Common myeloid progenitor, CD34-positive (primary cell): ENCODE measurements at regions not wholly inside any gene's neighbourhood (a gene's known extent, or its start where the extent isn't known, plus 50 kb on each side); places are given as distances from the start of the nearest gene placed in this dataset.
A peak's percentile ranks its signal among the peaks of the same experiment; 100 is the strongest.

Experiments
- CTCF ChIA-PET: fragments of 350-600 bp; sonication (Branson Sonifier 250); formaldehyde crosslinking; loops from one replicate; lab custom pipeline; 2021; ENCODE audit warnings: antibody characterized with exemption; lab: Charles Lee
- POLR2A ChIA-PET: fragments of 350-600 bp; sonication (Branson Sonifier 250); formaldehyde crosslinking; loops from one replicate; lab custom pipeline; 2021; ENCODE audit warnings: antibody characterized with exemption; lab: Charles Lee
- DNase-seq, 3 donors: peaks; one replicate each; pipeline versions ENCODE4 v3.0.0 to v3.0.0-alpha.2; 2013
- H3K27ac ChIP-seq, 2 experiments: 1 replicate in 1 of 2; 2 replicates in 1 of 2; pipeline ENCODE4 v1.7.0; 2013; ENCODE audit warnings: inconsistent platforms in 2 of 2, low read length in 2 of 2, mild to moderate bottlenecking in 2 of 2, low read depth in 1 of 2, moderate library complexity in 1 of 2; ENCODE audit not compliant: severe bottlenecking in 2 of 2, insufficient read depth in 1 of 2, poor library complexity in 1 of 2
- H3K27me3 ChIP-seq, 5 experiments: replicated peaks in 2 of 5; 1 replicate in 3 of 5; 2 replicates in 2 of 5; pipeline versions ENCODE4 v1.6.1 to v1.7.0; 2013; ENCODE audit warnings: low read length in 4 of 5, mild to moderate bottlenecking in 2 of 5, moderate library complexity in 2 of 5, inconsistent platforms in 1 of 5; ENCODE audit not compliant: insufficient read depth in 5 of 5, control insufficient read depth in 4 of 5
- H3K36me3 ChIP-seq, 4 experiments: 1 replicate in 2 of 4; 2 replicates in 2 of 4; pipeline versions ENCODE4 v1.6.1 to v1.7.0; 2013; ENCODE audit warnings: low read length in 3 of 4, control low read depth in 1 of 4, mild to moderate bottlenecking in 1 of 4; ENCODE audit not compliant: control insufficient read depth in 4 of 4, insufficient read depth in 4 of 4
- H3K4me1 ChIP-seq, 4 experiments: 1 replicate in 3 of 4; 2 replicates in 1 of 4; pipeline versions ENCODE4 v1.6.1 to v1.7.1; 2013; ENCODE audit warnings: low read length in 3 of 4, mild to moderate bottlenecking in 3 of 4, control low read depth in 1 of 4, inconsistent platforms in 1 of 4, moderate library complexity in 1 of 4; ENCODE audit not compliant: control insufficient read depth in 4 of 4, insufficient read depth in 4 of 4; ENCODE audit errors: control extremely low read depth in 1 of 4
- H3K4me3 ChIP-seq, 7 experiments: 1 replicate in 4 of 7; 2 replicates in 3 of 7; pipeline versions ENCODE4 v1.5.1 to v1.7.0; 2013; ENCODE audit warnings: mild to moderate bottlenecking in 7 of 7, low read length in 6 of 7, moderate library complexity in 6 of 7, inconsistent platforms in 2 of 7, low read depth in 2 of 7, control low read depth in 1 of 7; ENCODE audit not compliant: insufficient read depth in 4 of 7, control insufficient read depth in 1 of 7; ENCODE audit errors: extremely low read depth in 1 of 7
- H3K9me3 ChIP-seq, 5 experiments: 1 replicate in 4 of 5; 2 replicates in 1 of 5; pipeline versions ENCODE4 v1.6.1 to v1.7.1; 2013; ENCODE audit warnings: low read length in 4 of 5, mild to moderate bottlenecking in 2 of 5, inconsistent platforms in 1 of 5, low read depth in 1 of 5, moderate library complexity in 1 of 5; ENCODE audit not compliant: control insufficient read depth in 4 of 5, insufficient read depth in 2 of 5; ENCODE audit errors: control extremely low read depth in 1 of 5
- WGBS: methylation state at CpG from one replicate; pipeline ENCODE4 v1.1.5; 2013; ENCODE audit not compliant: insufficient coverage; 5-methylcytosine and 5-hydroxymethylcytosine counted together

GRCh38 chr4:154982187-154983047, 201.3 kb downstream of the RBM46 start:
- no peaks in the 10 kb centered on the region for H3K4me1 ChIP-seq
- no peaks in the 10 kb centered on the region for H3K27me3 ChIP-seq
- peak; percentile 23 to 59 (median 43) for DNase-seq
- peaks cover 0 to 4% (median 0%) of the 10 kb centered on the region in 5 experiments for H3K9me3 ChIP-seq
- ChIA-PET CTCF (interaction anchor here (1.0 to 1.3 kb wide), 3 partner anchors 8 to 806 kb away, joined by 3 to 5 read pairs (median 3); no protein-coding TSS in a partner anchor), POLR2A (no interaction called here)
- H3K27ac ChIP-seq = no peak overlapping the region
- H3K36me3 ChIP-seq = no peaks in the 10 kb centered on the region
- H3K4me3 ChIP-seq = no peak overlapping the region
- 23% methylated on average over 4 of the region's 10 CpGs for WGBS

DNA sequence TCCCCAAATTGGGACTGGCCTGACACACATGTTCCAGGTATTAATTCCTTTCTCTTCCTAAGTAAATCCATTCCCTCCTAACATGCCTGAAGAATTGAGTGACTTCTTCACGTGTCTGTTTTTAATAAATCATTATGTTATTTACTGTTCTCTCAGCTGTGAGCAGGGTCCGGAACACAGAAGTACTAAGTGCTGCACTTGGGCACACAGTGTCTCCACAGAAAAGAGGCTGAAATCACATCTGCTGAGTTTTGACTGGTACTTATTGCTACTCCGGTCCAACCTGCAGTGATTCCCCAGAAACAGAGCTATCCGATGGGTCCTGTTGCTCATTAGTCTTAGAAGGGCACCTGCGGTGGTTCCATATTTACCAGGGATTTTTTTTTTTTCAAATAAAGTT, 202.6 kb downstream of the RBM46 start:
- H3K36me3 ChIP-seq = no peaks in the 10 kb centered on the region
- POLR2A ChIA-PET = no interaction called here
- no peak overlapping the region for H3K27ac ChIP-seq
- H3K9me3 ChIP-seq = peaks cover 0 to 4% (median 0%) of the 10 kb centered on the region in 5 experiments
- 100% methylated on average over 3 of the region's 5 CpGs for WGBS
- H3K4me3 ChIP-seq = no peak overlapping the region
- CTCF ChIA-PET = no interaction called here
- H3K4me1 ChIP-seq = no peaks in the 10 kb centered on the region
- no peak for DNase-seq
- no peaks in the 10 kb centered on the region for H3K27me3 ChIP-seq

DNA sequence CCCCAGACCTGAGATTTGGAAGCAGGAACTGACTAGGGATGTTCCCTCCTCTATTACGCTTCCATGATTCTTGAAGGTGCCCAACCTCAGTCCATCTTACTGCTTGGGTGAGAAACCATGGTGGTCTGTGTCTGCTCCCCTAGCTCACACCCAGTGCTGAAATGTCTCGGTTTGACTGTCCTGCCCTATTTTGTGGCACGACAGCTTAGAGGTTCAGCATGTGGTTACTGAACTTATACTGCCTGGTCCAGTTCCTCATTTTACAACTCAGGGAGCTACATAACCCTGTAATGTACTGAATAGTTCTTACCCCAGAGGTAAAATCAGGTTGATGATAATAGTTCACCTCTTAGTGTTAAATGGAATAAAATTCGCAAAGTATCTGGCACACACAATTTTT, 203.1 kb downstream of the RBM46 start:
- H3K4me1 ChIP-seq = no peaks in the 10 kb centered on the region
- no peaks in the 10 kb centered on the region for H3K27me3 ChIP-seq
- peaks cover 0 to 4% (median 0%) of the 10 kb centered on the region in 5 experiments for H3K9me3 ChIP-seq
- H3K27ac ChIP-seq = no peak overlapping the region
- no peak overlapping the region for H3K4me3 ChIP-seq
- ChIA-PET POLR2A (no interaction called here), CTCF (no interaction called here)
- peak in 2 of 3 donors; percentile 15 to 28 for DNase-seq
- 39% methylated on average over 3 of the region's 4 CpGs for WGBS
- no peaks in the 10 kb centered on the region for H3K36me3 ChIP-seq

DNA sequence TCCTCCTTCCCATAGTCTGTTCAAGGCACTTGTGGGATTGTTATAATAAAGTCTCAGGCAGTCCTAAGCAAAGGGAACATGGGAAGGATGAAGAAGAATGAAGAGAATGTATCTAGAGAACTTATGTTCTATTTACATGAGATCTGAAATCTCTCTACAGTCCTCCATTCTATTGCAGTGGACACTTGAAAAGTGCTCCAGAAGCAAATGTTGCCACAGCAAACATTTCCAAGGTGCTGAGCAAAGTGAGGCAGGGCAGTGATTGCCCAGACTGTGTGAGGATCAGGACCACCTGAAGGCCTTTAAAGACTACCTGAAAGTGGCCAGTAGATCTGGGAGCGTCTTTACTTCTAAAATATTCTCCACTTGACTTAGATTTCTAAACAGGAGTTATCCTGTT, 203.5 kb downstream of the RBM46 start:
- no CpG with 5 or more reads among the region's 1 CpG for WGBS

GRCh38 chr4:154985673-154986072, 204.6 kb downstream of the RBM46 start:
- H3K9me3 ChIP-seq = no peaks in the 10 kb centered on the region
- no peaks in the 10 kb centered on the region for H3K4me1 ChIP-seq
- POLR2A ChIA-PET = no interaction called here
- no peak overlapping the region for H3K27ac ChIP-seq
- H3K36me3 ChIP-seq = no peaks in the 10 kb centered on the region
- CTCF ChIA-PET = no interaction called here
- H3K4me3 ChIP-seq = no peak overlapping the region
- H3K27me3 ChIP-seq = no peaks in the 10 kb centered on the region
- WGBS = 67% methylated on average over 3 of the region's 5 CpGs
- DNase-seq = no peak

More for the DNA sequence above, 203.5 kb downstream of the RBM46 start:
- peaks cover 0 to 4% (median 0%) of the 10 kb centered on the region in 5 experiments for H3K9me3 ChIP-seq
- ChIA-PET POLR2A (no interaction called here), CTCF (no interaction called here)
- no peak overlapping the region for H3K27ac ChIP-seq
- H3K27me3 ChIP-seq = no peaks in the 10 kb centered on the region
- no peak for DNase-seq
- H3K4me1 ChIP-seq = no peaks in the 10 kb centered on the region
- H3K36me3 ChIP-seq = no peaks in the 10 kb centered on the region
- H3K4me3 ChIP-seq = no peak overlapping the region

DNA sequence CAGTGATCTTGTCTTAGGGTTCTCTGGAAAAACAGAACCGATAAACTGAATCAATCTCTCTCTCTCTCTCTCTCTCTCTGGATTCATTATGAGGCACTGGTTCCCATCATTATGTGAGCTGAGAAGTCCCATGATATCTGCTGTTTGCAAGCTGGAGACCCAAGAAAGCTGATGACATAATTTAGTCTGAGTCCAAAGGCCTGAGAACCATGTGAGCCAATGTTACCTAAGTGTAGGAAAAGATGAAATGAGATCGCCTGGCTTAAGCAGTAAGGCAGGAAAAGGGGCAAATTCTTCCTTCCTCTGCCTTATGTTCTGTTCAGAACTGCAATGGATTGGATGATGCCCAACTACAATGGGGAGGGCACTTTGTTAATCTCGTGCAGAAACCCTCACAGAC, 207.4 kb downstream of the RBM46 start:
- no peaks in the 10 kb centered on the region for H3K9me3 ChIP-seq
- no peaks in the 10 kb centered on the region for H3K36me3 ChIP-seq
- DNase-seq = no peak
- ChIA-PET CTCF (no interaction called here), POLR2A (no interaction called here)
- no peak overlapping the region for H3K27ac ChIP-seq
- H3K27me3 ChIP-seq = no peaks in the 10 kb centered on the region
- no peaks in the 10 kb centered on the region for H3K4me1 ChIP-seq
- no peak overlapping the region for H3K4me3 ChIP-seq
- WGBS = 83% methylated on average over 1 of the region's 3 CpGs

DNA sequence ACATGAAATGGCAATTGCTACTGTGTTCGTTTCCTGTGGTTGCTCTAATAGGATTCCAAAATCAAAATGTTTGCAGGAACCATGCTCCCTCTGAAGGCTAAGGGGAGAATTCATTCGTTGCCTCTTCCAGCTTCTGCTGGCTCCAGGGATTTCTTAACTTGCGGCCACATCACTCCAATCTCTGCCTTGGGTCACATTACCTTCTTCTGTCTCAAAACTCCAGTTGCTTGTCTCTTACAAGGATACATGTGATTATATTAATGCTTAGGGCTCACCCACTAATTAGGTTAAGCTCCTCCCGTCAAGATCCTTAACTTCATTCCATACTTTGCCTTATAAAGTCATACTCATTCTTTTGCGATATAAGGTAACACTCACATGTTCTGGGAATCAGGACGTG, 208.4 kb downstream of the RBM46 start:
- no peaks in the 10 kb centered on the region for H3K36me3 ChIP-seq
- POLR2A ChIA-PET = no interaction called here
- H3K4me3 ChIP-seq = no peak overlapping the region
- no peak overlapping the region for H3K27ac ChIP-seq
- no peaks in the 10 kb centered on the region for H3K27me3 ChIP-seq
- CTCF ChIA-PET = interaction anchor here (1.3 kb wide), 1 partner anchor 8 kb away, joined by 5 read pairs; no protein-coding TSS in a partner anchor
- no peaks in the 10 kb centered on the region for H3K4me1 ChIP-seq
- H3K9me3 ChIP-seq = no peaks in the 10 kb centered on the region
- DNase-seq = no peak
- WGBS = 100% methylated on average over 3 of the region's 6 CpGs
